Esophagus squamous epithelium (tissue), 4 donors: ENCODE measurements at regions not wholly inside any gene's neighbourhood (a gene's known extent, or its start where the extent isn't known, plus 50 kb on each side); places are given as distances from the start of the nearest gene placed in this dataset.

Experiments used
- CTCF ChIP-seq, 6 experiments: fragments of 450-650 bp in 4 of 6; fragments of 200-600 bp in 2 of 6; sonication (generic) in 2 of 6; IDR thresholded peaks; one replicate each; pipeline ENCODE4 v1.5.1; 2016 to 2019; ENCODE audit warnings: antibody characterized with exemption in 6 of 6, mild to moderate bottlenecking in 4 of 6, moderate library complexity in 4 of 6
- POLR2A ChIP-seq, 4 donors: fragments of 450-650 bp; IDR thresholded peaks; one replicate each; pipeline ENCODE4 v1.6.1; 2017; ENCODE audit warnings: antibody characterized with exemption in 4 of 4, mild to moderate bottlenecking in 4 of 4, moderate library complexity in 3 of 4

DNA sequence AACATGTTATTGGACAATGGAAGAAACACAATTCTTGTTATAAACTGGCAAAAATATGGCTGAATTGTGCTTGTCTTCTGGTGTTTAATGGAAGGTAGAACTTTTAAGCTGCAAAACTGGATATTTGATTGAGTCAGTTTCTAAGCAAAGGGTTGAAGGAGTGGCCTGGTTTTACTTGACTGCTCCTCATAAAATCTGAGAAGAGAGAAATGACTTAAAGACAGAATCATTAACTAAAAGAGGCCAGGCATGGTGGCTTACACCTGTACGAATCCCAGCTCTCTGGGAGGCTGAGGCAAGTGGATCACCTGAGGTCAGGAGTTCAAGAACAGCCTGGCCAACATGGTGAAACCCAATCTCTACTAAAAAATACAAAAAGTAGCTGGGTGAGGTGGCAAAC is 770.7 kb downstream of the CDH11 start:
- TF ChIP-seq CTCF (IDR thresholded peaks at IDR 0.05) = no peak
- TF ChIP-seq POLR2A (IDR thresholded peaks at IDR 0.05) = no peak
